ENCODE measurements at regions not wholly inside any gene's neighbourhood (a gene's known extent, or its start where the extent isn't known, plus 50 kb on each side); places are given as distances from the start of the nearest gene placed in this dataset.

DNA sequence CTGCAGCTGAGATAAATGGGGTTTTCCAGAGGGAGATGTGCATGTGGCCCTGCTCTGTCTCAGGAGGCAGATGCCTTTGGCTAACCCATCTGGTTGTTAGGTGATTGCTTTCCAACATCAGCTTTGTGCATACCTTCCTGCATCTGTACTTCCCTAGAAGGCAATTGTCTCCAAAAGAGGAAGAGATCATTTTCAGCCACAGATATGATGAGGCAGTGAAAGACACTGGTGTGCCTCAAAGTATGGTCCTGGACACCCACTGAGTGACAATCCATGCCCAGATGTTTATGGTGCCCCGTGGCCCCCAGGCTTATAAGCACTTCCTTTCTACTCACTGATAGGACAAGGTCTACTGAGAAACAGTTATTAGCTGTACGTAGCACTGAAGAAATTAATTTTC, 117.5 kb upstream of the NR2F2 start:
- TF ChIP-seq EZH2phosphoT487 (IDR thresholded peaks at IDR 0.05; ENCODE audit: low read length) = no peak
- TF ChIP-seq, protein P1, sequence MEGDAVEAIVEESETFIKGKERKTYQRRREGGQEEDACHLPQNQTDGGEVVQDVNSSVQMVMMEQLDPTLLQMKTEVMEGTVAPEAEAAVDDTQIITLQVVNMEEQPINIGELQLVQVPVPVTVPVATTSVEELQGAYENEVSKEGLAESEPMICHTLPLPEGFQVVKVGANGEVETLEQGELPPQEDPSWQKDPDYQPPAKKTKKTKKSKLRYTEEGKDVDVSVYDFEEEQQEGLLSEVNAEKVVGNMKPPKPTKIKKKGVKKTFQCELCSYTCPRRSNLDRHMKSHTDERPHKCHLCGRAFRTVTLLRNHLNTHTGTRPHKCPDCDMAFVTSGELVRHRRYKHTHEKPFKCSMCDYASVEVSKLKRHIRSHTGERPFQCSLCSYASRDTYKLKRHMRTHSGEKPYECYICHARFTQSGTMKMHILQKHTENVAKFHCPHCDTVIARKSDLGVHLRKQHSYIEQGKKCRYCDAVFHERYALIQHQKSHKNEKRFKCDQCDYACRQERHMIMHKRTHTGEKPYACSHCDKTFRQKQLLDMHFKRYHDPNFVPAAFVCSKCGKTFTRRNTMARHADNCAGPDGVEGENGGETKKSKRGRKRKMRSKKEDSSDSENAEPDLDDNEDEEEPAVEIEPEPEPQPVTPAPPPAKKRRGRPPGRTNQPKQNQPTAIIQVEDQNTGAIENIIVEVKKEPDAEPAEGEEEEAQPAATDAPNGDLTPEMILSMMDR (IDR thresholded peaks at IDR 0.05; ENCODE audit: low read length) = no peak

All from MM.1S (cell line).